AG08396 (cell line): ENCODE measurements at regions not wholly inside any gene's neighbourhood (a gene's known extent, or its start where the extent isn't known, plus 50 kb on each side); places are given as distances from the start of the nearest gene placed in this dataset.

Source experiments
- DNase-seq: peaks from one replicate; pipeline ENCODE4 v3.0.0; 2012; ENCODE audit warnings: low spot score, mixed read lengths

DNA sequence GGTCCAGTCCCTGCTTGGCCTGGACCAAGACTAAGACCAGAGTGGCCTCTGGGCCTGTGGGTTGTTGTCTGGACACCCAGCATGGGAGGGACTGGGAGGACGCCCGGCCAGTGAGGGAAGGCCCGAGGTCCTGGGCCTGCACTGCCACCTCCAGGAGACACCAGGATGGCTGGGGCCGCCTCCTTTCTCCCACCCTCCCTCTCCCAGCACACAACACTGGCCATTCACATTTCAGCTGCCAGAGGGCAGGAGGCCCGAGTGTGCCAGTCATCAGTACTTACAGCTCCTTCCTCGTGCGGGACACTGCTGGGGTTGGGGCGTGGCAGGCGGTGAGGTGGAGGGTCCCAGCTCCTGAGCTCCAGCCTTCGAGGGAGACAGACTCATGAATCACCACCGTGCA, 133.5 kb downstream of the ASB1 start:
- no peak for DNase-seq

DNA sequence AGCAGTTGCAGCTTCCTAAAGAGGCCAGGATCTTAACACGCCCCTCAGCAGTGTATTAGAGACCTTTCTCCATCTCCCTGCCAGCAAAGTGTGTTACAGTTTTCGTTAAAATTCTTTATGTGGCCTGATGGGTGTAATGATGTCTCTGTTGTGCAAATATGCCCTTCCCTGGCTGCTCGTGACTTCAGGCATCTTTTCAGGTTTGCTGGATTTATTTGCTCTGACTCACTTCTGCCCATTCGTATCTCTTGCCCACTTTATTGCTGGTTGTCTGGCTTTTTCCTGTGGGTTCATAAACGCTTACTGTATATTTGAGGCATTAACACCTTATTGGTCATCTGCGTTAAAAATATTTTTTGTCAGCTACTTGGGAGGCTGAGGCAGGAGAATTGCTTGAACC, 134.5 kb downstream of the ASB1 start:
- no peak for DNase-seq

DNA sequence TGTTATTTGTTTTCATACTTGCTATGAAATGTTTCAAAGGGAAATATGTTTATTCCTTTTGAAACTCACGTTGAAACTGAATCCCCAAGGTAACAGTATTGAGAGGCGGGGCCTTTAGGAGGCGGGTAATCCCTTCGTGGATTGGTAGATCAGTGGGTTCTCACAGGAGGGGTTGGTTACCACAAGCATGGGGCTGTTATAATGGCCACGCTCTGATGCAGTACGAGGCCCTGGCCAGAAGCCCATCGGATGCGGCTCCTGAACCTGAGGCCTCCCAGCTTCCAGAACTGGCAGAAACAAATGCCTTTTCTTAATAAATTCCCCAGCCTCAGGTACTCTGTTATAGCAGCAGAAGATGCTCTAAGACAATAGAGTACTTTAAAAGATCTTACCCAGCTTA, 135.7 kb downstream of the ASB1 start:
- no peak for DNase-seq

DNA sequence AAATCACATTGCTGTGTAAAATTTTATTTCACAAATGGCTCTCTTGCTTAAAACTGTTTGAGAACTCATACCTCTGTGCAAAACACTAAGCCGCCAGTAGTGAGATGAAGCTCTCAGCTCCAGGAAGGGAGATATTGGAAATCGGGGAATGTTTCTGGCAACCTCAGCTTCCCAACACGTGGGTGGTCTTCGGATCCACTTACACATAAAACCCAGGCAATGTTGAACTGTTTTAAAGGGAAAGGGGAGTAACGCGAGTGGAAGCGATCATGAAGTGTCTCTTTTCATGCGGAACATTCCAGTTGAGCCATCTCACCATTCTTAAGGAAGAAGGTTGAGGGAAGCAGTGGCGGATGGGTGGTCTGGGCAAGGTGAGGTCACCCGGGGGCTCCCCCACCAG, 136.8 kb downstream of the ASB1 start:
- DNase-seq: no peak

DNA sequence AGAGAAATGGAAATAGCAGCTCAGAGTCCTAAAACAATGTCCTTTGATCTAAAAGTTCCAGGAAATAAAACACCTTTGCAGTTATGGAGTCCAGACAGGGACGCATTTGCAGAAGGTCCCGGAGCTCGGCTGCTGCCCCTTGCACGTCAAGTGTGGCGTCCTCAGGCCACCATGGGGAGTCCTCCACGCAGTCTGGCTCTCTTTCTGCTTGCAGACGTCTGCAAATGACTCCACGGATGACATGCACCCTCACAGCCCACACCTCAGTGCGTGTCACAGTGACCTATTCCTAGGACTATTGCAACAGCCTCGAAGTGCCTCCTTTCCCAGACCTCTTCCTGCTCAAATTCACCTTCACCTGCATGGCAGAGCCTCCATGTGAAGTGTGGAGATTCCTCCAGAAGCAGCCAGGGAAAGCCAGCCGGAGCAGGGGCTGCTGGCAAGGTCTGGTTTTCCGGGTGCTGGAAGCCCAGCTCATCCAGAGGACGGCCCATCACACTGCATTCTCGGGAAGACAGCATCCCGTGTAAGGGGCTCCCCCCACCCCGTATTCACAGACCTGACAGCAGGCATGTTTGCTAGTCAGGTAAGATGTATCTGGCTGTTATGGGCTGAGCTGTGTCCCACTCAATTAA, 137.7 kb downstream of the ASB1 start:
- no peak for DNase-seq

DNA sequence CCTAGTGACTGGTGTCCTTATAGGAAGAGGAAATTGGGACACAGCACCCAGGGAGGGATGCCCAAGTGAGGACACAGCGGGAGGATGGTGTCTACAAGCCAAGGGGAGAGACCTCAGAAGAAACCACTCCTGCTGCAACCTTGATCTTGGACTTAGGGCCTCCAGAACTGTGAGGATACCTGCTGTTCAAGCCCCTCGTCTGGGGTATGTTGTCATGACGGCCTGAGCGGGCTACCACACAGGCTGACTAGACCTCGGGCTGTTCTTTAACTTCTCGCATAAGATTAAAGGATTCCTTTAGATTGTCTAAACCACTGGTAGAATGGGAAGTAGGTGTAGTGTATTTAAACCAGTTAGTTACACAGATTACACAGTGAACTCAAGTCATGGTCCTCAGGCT, 138.3 kb downstream of the ASB1 start:
- no peak for DNase-seq

DNA sequence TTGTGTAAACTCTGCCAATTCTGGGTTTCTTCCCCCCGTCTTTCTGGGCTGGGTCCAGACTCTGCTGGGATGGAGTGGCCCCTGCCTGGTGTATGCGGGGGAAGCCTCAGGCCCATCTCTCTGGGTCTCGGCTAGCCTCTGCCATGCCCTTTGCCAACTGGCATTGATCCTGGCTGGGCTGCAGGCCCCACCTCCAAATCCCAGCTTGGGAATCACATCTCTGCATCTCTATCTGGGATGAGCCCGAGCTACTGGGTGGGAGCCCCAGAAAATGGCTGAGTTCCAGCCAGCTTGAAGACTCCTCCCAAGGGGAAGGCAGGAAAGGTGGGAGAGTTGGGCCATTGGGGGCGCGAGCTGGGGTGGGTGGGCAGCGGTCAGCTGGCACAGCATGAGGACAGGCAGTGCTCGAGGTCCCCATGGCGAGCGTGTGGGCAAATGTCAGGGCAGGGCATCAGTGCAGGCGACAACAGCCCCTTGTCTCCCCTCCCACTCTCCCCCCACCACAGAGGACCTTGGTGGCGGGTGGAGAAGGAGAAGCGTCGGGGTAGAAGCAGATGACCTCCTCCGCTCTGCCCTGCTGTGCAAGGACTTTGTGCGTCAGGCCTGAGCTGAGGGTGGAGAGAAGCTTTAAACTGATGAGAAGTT, 139.4 kb downstream of the ASB1 start:
- no peak for DNase-seq

DNA sequence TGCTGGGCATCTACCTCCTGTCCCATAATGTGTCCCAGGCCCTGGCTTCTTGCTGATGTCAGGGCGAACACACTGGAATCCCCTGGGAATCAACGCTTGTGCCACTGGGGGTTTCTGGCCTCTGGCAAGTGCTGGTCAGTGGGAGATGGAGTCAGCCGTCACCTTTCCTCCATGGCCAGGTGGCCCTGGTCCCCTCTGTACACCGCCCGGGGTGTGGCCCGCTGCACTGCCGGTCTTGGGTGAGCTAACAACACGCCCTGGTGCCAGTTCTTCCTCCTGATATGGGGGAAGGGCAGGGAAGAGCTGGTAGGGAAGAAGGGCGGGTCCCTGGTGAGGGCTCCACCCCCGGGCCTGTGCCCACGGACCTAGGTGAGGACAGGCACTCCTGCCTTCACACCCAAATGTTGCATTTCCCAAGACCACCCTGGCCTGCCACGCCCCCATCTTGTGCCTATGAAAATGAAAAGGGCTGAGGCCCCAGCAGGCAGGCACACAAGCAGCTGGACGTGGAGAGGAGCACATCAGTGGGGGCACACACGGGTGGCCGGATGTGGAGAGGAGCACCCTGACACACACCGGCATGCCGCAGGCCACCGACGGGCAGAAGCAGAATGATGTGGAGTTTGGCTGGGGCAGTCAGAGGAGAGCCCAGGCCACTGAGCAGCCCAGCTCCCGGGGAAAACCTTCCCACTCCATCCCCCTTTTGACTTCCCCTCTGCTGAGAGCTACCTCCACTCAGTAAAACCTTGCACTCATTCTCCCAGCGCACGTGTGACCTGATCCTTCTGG, 140.5 kb downstream of the ASB1 start:
- DNase-seq: no peak

DNA sequence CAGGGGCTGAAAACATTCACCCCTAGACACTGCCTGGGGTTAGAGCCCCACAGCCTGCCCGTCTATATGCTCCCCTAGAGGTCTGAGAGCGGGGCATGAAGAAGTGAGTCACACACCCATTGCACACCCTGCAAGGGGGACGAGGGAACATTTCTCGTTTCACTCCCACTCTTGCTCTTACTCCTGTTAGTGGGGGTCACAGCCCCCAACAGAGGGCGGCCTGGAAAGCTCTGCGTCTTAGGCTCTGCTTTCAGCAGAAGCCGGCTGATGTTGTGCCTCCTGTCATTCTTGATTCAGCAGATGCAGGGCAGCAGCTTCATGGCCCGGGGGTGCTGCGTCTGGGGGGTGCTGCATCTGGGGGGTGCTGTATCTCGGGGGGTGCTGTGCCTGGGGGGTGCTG, 141.3 kb downstream of the ASB1 start:
- no peak for DNase-seq

DNA sequence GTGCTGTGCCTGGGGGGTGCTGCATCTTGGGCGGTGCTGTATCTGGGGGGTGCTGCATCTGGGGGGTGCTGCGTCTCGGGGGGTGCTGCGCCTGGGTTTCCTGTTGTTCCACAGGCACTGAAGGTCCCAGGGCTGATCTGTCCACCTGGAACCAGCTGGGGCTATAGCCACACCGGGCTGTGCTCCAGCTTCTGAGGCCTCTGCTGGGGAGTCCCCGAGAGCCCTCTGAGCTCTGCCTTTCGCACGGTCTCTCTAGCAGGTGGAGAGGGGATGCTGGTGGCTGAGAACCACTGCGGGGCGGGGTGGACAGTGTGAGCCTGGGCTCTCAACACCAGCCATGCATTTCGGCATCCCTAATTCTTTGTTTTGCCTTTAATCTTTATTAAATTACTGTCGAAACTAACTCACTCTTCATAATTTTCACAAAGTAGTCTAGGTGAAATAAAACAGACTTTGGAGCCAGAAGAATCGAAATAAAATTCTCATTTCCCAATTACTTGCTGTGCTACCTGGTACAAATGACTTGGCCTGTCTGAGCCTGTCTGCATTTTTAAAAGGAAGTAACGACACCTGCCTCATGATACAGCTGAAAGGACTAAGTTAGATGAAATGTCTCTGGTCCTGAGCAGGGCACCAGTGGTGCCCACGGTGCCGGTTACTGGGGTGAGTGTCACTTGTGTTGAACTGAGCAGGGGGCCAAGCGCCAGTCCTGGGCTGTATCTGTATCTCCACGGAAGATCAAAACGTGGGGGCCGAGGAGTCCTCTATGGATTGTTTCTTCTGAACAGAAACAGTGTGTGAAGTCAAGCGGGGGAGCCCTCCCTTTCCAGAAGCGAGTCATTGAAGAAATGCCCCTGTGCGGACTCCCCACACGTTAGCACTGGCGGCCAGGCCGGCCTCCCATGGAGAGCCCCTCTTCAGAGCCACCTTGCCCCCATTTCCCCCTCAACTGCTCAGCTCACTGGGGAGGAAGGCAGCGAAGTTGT, 142.0 kb downstream of the ASB1 start:
- DNase-seq: no peak

DNA sequence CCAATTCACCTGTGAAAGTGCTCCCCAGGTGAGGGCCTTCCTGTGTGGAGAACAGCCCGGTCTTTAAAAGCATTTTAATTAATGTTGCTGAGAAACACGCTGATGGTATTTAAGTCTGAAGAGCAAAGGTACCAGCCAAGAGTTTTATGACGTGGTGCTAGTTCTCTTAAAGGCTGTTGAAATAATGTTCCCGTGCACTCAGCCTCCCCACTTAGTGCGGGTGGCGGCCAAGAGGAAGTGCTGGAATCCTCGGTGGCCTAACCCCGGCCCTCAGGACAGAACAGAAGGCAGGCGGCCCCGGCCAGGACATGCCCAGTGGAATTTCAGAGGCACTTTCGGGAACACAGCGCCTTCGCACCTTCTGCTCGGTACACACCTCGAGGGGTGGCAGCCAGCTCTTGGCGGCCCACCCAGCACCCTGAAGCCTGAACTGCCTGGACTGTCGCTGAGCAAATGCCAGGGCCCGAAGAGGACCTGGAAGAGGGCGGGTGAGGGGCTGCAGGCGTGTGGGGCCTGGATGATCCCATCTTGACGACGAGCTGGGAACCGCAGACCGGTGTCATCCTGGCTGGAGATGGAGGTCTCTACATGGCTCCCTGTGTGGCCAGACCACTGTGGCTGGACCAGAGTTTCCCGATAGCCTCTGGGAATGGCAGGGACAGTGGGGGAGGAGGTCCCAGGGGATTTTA, 142.9 kb downstream of the ASB1 start:
- no peak for DNase-seq

DNA sequence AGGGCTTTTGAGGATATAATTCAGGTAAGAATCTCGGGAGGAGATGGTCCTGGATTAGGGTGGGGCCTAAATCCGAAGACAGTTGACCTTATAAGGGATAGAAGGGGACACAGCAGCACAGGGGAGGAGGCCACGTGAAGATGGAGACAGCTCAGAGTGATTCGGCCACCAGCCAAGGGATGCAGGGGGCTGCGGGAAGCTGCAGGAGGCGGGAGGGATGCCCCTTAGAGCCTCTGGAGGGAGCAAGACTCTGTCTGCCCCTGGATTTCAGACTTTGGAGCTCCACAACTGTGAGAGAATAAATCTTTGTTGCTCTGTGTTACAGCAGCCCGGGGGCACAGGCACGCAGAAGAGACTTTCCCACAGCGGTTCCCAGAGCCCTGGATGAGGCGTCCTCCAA, 143.7 kb downstream of the ASB1 start:
- no peak for DNase-seq

DNA sequence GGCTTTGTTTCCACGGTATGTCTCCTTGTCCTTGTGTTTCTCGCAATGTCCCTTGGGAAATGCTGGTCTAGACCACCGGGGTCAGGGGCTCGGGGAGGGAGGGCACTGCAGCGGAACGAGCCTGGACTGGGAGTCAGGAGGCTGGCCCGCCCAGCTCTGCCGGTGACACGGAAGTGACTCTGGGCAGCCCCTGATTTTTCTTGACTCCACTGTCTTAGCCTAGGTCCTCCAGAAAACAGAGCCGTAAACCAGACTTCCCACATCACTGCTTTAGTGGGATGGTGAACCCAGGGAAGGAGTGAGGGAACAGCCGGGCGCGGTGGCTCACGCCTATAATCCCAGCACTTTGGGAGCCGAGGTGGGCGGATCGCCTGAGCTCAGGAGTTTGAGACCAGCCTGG, 144.2 kb downstream of the ASB1 start:
- DNase-seq: no peak

DNA sequence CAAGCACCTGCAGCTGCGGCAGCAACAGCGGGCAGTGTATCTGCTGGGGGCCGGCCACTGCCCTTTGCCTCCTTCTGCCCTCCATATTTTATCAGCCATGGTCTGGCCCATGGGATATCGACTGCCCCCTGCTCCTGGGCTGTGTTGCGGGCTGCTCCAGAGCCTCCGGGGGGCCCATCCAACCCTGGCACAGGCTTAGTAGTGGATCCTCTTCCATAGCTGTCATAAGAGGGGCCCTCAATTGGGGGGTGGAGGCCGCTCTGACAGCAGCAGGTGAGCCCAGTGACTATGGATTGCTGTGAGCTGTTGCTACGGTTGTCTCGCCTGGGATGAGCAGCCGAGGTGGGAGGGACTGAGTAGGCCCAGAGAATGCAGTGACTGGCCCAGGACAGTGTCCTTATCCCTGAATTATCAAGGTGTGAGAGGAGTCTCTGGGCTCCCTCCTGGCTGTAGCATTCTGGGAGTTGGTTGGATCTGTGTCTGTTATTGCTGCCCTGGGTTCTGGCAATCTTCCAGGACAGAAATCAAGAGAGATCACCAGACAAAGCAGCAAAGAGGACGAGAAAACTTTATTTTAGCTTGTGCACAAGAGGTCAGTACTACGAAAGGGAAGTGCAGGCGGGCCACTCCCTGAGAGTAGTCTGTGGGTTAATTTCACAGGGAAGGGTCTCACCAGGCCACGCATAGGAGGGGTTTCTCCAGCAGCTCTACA, 145.1 kb downstream of the ASB1 start:
- DNase-seq: no peak

DNA sequence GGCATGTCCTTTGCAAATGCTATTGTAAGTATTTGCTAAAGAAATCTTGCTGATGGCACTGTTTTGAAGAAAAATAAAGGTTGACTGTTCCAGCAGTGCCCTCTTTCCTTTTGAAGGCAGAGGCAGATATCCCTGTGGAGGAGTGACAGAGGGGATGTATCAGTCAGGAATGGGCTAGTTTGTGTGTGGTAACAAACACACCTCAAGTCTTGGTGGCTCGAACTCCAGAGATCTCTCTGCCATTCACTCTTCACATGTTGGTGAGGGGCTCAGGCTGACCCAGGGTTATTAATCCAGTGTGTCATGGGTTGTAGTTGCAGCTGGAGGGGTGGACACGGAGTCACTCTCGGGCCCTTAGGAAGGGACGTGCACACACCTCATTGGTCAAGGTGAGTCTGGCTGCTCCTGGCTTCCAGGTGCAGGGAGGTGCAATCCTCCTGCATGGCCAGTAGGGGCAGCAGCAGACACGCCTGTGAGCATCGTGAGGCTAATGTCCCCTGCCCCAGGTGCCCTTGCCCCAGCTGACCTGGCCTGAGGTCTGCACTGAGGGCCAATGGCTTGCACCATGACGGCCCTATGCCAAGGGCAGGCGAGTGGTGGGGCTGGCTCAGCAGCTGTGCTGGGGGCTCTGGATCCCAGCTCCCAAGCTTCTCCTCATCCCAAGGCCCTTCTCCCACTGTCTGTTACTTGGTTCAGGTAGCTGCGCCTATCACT, 146.5 kb downstream of the ASB1 start:
- no peak for DNase-seq

DNA sequence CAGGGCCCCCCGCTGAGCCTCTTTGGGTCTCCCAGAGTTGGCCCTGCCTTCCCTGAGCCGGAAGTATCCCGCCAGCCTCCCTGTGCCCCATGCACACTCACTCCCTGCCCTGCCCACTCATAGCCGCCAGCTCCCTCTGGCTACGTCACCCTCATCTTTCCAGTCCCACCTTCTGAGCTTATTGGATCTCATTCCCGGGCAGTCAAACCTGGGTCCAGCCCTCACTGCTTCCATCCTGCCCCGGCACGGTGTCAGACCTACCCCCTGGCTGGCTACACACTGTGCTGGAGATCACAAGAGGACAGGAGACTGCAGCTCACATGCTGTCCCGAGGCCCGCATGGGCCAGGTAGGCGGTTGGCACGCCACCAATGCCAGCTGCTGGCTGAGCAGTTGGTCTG, 147.2 kb downstream of the ASB1 start:
- no peak for DNase-seq

DNA sequence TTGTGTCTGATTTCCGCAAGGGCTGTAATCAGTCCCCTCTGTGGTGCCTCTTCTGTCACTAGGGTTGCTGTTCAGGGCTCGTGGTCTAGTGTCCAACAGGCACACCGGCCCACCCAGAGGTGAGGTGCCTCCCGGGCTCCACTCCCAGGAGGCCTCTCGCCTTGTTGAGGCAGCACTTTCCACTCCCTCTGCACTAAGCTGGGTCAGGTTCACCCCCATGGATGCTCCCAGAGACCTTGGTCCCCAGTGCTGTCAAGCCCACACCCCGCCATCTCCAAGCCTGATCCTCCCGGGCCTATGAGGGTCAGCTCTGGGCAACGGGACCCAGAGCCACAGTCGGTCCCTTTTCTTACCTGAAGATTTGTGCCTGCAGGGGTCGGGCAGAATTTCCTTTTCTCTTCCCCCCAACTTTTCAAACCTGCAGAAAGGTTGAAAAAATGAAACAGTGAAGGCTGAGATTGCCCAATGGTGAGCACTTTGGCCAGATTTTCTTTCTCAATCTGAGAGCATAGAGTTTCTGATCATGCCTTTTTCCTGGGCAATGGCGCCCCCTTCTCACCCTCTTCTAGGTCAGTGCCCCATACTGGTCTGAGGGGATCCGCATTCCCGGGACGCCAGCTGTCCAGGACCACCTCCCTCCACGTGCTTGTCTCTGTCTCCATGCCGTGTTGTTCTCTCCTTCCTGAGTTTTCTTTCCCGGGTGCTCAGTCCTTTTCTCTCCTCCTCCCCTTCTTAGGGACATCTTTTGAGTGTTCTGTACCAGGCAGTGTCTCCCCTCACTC, 148.0 kb downstream of the ASB1 start:
- DNase-seq: no peak

DNA sequence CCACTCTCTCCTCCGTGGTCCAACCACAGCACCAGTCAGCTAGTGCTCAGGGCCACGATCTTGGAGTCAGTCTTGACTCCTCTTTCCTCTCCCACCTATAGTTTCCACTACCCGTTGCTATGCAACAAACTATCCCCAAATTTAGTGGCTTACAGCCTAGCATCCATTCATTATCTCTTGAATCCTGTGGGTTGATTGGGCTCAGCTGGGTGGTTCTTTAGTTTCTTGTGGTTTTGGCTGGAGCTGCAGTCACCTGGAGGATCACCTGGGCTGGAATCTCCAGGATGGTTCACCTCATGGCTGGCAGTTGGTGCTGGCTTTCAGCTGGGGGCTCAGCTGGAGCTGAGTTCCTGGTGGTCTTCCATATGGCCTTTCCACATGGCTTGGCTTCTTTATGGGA, 149.9 kb downstream of the ASB1 start:
- DNase-seq: no peak

DNA sequence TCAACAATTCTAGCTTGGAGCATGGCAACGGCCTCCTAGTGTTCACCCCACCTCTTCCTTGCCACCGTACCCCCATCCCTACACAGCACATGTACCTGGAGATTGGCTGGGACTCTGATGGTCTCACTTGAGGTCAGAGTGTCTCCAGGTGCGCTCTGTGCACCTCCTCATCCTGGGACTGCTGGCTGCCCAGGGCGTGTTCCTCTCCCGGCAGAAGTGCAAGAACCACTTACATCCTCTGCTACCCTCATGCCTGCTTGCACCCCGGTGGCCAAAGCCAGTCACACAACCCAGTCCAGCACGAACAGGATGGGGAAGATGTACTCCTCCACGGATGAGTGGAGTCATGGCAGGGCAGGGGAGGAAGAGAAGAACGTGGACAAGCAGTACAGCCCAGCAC, 151.5 kb downstream of the ASB1 start:
- no peak for DNase-seq

DNA sequence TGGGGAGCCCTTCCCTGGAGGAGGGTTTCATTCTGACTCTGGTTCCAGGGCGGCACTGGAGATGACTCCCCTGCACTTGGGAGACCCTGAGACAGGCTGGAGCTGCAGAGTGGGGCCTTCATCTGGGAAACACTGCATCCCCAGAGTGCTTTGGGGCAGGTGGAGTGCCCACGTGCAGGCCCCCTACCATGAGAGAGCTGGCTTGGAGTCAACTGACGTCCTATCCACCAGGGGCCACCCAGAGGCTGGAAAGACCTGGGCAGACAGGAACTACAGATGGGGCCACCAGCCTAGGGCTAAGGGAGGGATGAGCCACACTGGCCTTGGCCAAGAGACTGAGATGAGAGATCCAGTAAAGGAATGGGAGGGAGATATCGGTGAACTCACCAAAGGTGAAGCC, 153.8 kb downstream of the ASB1 start:
- no peak for DNase-seq
